ENCODE measurements at regions not wholly inside any gene's neighbourhood (a gene's known extent, or its start where the extent isn't known, plus 50 kb on each side); places are given as distances from the start of the nearest gene placed in this dataset.
A peak's percentile ranks its signal among the peaks of the same experiment; 100 is the strongest.

GRCh38 chr1:200265104-200265503, 144.7 kb downstream of the ZNF281 start:
- no peak overlapping the region for H3K27ac ChIP-seq (ENCODE audit: low read length)
- no peak overlapping the region for H3K4me3 ChIP-seq (ENCODE audit: low read depth in 1 of 2, low read length in 2 of 2)
- no peaks in the 10 kb centered on the region for H3K9me3 ChIP-seq (ENCODE audit: insufficient read depth, low read length, severe bottlenecking)
- ATAC-seq (ENCODE audit: insufficient read depth, low read depth) (no peak), DNase-seq (no peak)
- no peak overlapping the region for H3K4me2 ChIP-seq (ENCODE audit: insufficient read depth, low read length)
- TF ChIP-seq EZH2 (IDR thresholded peaks at IDR 0.05; ENCODE audit: borderline replicate concordance, low read depth, low read length, severe bottlenecking) (no peak), CTCF (IDR thresholded peaks at IDR 0.05; ENCODE audit: borderline replicate concordance, extremely low read depth, low read length, poor library complexity, severe bottlenecking) (no peak)
- H3K36me3 ChIP-seq (ENCODE audit: insufficient read depth, low read length) = no peaks in the 10 kb centered on the region
- H4K20me1 ChIP-seq (ENCODE audit: insufficient read depth, low read length) = no peaks in the 10 kb centered on the region
- no peaks in the 10 kb centered on the region for H3K4me1 ChIP-seq (ENCODE audit: insufficient read depth, low read length)
- no peaks in the 10 kb centered on the region for H3K79me2 ChIP-seq (ENCODE audit: insufficient read depth, low read length)
- peaks cover 11% of the 10 kb centered on the region for H3K27me3 ChIP-seq (ENCODE audit: insufficient read depth, low read length, poor library complexity)
- H2AFZ ChIP-seq (ENCODE audit: low read depth, low read length) = no peak overlapping the region
- H3K9ac ChIP-seq (ENCODE audit: low read depth, low read length) = no peak overlapping the region

DNA sequence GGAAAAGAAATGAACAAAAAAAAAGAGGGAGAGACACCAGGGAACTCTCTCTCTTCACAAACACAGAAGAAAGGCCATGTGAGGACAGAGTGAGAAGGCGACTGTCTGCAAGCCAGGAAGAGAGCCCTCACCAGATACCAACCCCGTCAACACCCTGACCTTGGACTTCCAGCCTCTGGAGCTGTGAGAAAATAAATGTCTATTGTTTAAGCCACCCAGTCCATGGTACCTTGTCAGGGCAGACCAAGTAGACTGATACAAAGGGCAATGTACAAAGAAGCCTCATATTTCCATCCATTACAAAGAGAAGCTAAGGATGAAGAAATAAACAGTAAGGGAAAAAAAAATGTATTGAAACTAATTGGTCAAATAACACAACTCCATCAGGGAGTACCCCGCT, 146.6 kb downstream of the ZNF281 start:
- Histone ChIP-seq H2AFZ (ENCODE audit: low read depth, low read length) (no peak overlapping the region), H3K4me2 (ENCODE audit: insufficient read depth, low read length) (no peak overlapping the region), H3K4me1 (ENCODE audit: insufficient read depth, low read length) (no peaks in the 10 kb centered on the region), H3K79me2 (ENCODE audit: insufficient read depth, low read length) (no peaks in the 10 kb centered on the region), H3K36me3 (ENCODE audit: insufficient read depth, low read length) (no peaks in the 10 kb centered on the region), H3K27me3 (ENCODE audit: insufficient read depth, low read length, poor library complexity) (peaks cover 10% of the 10 kb centered on the region), H3K4me3 (ENCODE audit: low read depth in 1 of 2, low read length in 2 of 2) (no peak overlapping the region), H3K9ac (ENCODE audit: low read depth, low read length) (no peak overlapping the region), H3K9me3 (ENCODE audit: insufficient read depth, low read length, severe bottlenecking) (no peaks in the 10 kb centered on the region), H4K20me1 (ENCODE audit: insufficient read depth, low read length) (no peaks in the 10 kb centered on the region), H3K27ac (ENCODE audit: low read length) (no peak overlapping the region)
- TF ChIP-seq EZH2 (IDR thresholded peaks at IDR 0.05; ENCODE audit: borderline replicate concordance, low read depth, low read length, severe bottlenecking) = no peak
- no peak for TF ChIP-seq CTCF (IDR thresholded peaks at IDR 0.05; ENCODE audit: borderline replicate concordance, extremely low read depth, low read length, poor library complexity, severe bottlenecking)
- ATAC-seq (ENCODE audit: insufficient read depth, low read depth) = no peak
- no peak for DNase-seq

DNA sequence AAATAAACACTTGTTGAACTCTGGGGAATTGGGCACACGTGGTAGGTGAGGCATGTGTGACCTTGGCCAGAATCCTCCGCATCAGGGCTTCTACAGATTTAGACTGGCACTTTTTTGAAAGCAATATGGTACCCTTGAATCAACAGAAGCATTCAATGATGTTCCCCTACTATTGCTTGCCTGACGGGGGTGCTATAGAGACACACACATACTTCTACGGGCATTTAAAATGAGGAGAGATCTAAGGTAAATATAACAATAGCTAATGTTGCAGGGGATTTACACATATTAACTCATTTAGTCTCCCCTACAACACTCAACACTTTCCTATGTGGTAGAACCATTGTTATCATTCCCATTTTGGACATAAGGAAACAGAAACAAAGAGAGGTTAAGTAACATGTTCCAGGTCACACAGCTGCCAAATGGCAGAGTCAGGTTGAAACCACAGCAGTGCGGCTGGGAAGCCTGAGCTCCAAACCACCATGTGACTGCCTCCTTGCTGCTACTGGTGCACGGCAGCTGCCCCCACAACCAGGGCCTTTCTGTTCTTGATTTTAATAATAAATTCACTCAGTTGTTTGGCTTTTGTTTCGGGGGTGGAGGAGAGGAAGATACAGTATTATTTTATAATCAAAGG, 147.4 kb downstream of the ZNF281 start:
- peak; percentile 6 for TF ChIP-seq CTCF (IDR thresholded peaks at IDR 0.05; ENCODE audit: borderline replicate concordance, extremely low read depth, low read length, poor library complexity, severe bottlenecking)
- TF ChIP-seq EZH2 (IDR thresholded peaks at IDR 0.05; ENCODE audit: borderline replicate concordance, low read depth, low read length, severe bottlenecking) = no peak
- Histone ChIP-seq H3K36me3 (ENCODE audit: insufficient read depth, low read length) (no peaks in the 10 kb centered on the region), H3K4me2 (ENCODE audit: insufficient read depth, low read length) (no peak overlapping the region), H3K27me3 (ENCODE audit: insufficient read depth, low read length, poor library complexity) (peaks cover 6% of the 10 kb centered on the region), H3K27ac (ENCODE audit: low read length) (no peak overlapping the region), H2AFZ (ENCODE audit: low read depth, low read length) (no peak overlapping the region), H3K4me3 (ENCODE audit: low read depth in 1 of 2, low read length in 2 of 2) (no peak overlapping the region), H3K79me2 (ENCODE audit: insufficient read depth, low read length) (no peaks in the 10 kb centered on the region), H4K20me1 (ENCODE audit: insufficient read depth, low read length) (no peaks in the 10 kb centered on the region), H3K4me1 (ENCODE audit: insufficient read depth, low read length) (no peaks in the 10 kb centered on the region), H3K9ac (ENCODE audit: low read depth, low read length) (no peak overlapping the region), H3K9me3 (ENCODE audit: insufficient read depth, low read length, severe bottlenecking) (no peaks in the 10 kb centered on the region)
- ATAC-seq (ENCODE audit: insufficient read depth, low read depth) (peak; percentile 57; the same call in 1 of the 3 replicates), DNase-seq (peak; percentile 16)
